ENCODE measurements at regions not wholly inside any gene's neighbourhood (a gene's known extent, or its start where the extent isn't known, plus 50 kb on each side); places are given as distances from the start of the nearest gene placed in this dataset.

GRCh38 chr10:42942279-42942950, 134.5 kb upstream of the RET start:
- no peaks in the 10 kb centered on the region for H3K27me3 ChIP-seq (ENCODE audit: control insufficient read depth, insufficient read depth, low read length)

GRCh38 chr10:42943025-42943818, 133.6 kb upstream of the RET start:
- H3K9ac ChIP-seq (ENCODE audit: low read depth, low read length) = no peak overlapping the region
- H3K4me1 ChIP-seq (ENCODE audit: control insufficient read depth, insufficient read depth, low read length) = no peaks in the 10 kb centered on the region
- H3K27me3 ChIP-seq (ENCODE audit: control insufficient read depth, insufficient read depth, low read length) = no peaks in the 10 kb centered on the region
- no peak overlapping the region for H3K4me3 ChIP-seq (ENCODE audit: low read depth, low read length)
- H3K9me3 ChIP-seq (ENCODE audit: control insufficient read depth, insufficient read depth, low read length) = no peaks in the 10 kb centered on the region
- no peaks in the 10 kb centered on the region for H3K36me3 ChIP-seq (ENCODE audit: control insufficient read depth, insufficient read depth, low read length)

More at GRCh38 chr10:42942279-42942950, 134.5 kb upstream of the RET start:
- Histone ChIP-seq H3K9ac (ENCODE audit: low read depth, low read length) (no peak overlapping the region), H3K36me3 (ENCODE audit: control insufficient read depth, insufficient read depth, low read length) (no peaks in the 10 kb centered on the region), H3K9me3 (ENCODE audit: control insufficient read depth, insufficient read depth, low read length) (no peaks in the 10 kb centered on the region), H3K4me1 (ENCODE audit: control insufficient read depth, insufficient read depth, low read length) (no peaks in the 10 kb centered on the region), H3K4me3 (ENCODE audit: low read depth, low read length) (no peak overlapping the region)

DNA sequence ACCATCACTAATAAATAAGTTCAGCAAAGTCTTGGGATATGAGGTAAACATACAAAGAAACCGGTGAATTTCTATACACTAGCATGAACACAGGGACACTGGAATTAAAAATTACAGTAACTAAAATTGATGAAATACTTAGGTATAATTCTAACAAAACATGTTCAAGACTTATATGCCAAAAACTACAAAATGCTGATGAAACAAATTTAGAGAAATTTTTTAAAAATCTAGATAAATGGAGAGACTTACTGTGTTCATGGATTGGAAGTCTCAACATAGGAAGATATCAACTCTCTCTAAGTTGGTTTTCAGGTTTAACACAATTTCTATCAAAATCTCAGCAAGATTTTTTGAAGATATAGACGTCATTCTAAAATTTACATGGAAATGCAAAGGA, 128.8 kb upstream of the RET start:
- Histone ChIP-seq H3K4me1 (ENCODE audit: control insufficient read depth, insufficient read depth, low read length) (peaks cover 3% of the 10 kb centered on the region), H3K9me3 (ENCODE audit: control insufficient read depth, insufficient read depth, low read length) (no peaks in the 10 kb centered on the region), H3K4me3 (ENCODE audit: low read depth, low read length) (no peak overlapping the region), H3K9ac (ENCODE audit: low read depth, low read length) (no peak overlapping the region), H3K36me3 (ENCODE audit: control insufficient read depth, insufficient read depth, low read length) (no peaks in the 10 kb centered on the region), H3K27me3 (ENCODE audit: control insufficient read depth, insufficient read depth, low read length) (peaks cover 11% of the 10 kb centered on the region)

- H3K9me3 ChIP-seq (ENCODE audit: control insufficient read depth, insufficient read depth, low read length) = no peaks in the 10 kb centered on the region
- H3K36me3 ChIP-seq (ENCODE audit: control insufficient read depth, insufficient read depth, low read length) = no peaks in the 10 kb centered on the region
- H3K4me3 ChIP-seq (ENCODE audit: low read depth, low read length) = no peak overlapping the region
- H3K9ac ChIP-seq (ENCODE audit: low read depth, low read length) = no peak overlapping the region
- H3K27me3 ChIP-seq (ENCODE audit: control insufficient read depth, insufficient read depth, low read length) = peaks cover 19% of the 10 kb centered on the region
- peaks cover 3% of the 10 kb centered on the region for H3K4me1 ChIP-seq (ENCODE audit: control insufficient read depth, insufficient read depth, low read length)
Observed at GRCh38 chr10:42949287-42949686, 127.6 kb upstream of the RET start.

DNA sequence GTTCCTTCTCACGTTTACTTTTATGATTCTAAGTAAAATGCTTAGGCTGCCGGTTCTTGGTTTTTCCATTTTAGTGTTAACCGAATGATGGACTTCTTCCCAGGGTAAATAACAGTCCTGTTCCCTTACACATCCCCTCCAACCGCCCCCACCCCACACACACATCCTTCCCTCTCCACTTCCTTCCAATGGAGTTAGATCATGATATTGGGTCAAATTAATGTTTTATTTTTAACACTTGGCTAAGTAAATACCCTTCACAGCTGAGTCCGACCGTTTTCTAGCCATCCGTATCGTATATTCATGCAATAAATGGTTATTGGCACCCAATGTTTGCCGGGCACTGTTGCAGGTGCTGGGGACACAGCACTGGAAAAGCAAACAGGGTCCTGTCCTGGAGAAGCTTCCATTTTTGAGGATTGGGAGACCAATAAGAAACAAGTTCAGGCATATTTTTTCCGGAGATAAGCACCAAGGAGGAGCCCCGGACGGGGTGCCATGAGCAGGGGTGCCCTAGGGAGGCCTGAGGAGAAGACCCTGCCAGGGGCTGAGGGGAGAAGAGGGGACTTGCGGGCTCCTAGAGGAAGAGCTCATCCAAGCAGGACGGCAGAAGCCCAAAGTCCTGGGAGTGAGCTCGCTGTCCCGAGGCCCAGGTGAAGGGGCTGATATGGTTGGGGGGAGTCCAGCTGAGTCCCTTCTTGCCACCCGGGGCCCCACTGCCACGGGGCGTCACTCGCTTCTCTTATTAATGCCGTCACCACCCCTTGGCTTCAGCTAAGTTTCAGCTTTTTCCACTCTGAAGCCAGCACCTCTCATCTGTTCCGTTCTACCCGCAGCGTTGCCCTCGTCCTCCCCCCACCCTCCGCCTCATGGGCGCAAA, 126.0 kb upstream of the RET start:
- Histone ChIP-seq H3K4me1 (ENCODE audit: control insufficient read depth, insufficient read depth, low read length) (peaks cover 3% of the 10 kb centered on the region), H3K27me3 (ENCODE audit: control insufficient read depth, insufficient read depth, low read length) (peaks cover 19% of the 10 kb centered on the region), H3K4me3 (ENCODE audit: low read depth, low read length) (peak overlapping the region; percentile 62), H3K9me3 (ENCODE audit: control insufficient read depth, insufficient read depth, low read length) (no peaks in the 10 kb centered on the region), H3K9ac (ENCODE audit: low read depth, low read length) (no peak overlapping the region), H3K36me3 (ENCODE audit: control insufficient read depth, insufficient read depth, low read length) (no peaks in the 10 kb centered on the region)

GRCh38 chr10:42951486-42952251, 125.2 kb upstream of the RET start:
- Histone ChIP-seq H3K4me3 (ENCODE audit: low read depth, low read length) (peak overlapping the region; percentile 62), H3K9me3 (ENCODE audit: control insufficient read depth, insufficient read depth, low read length) (no peaks in the 10 kb centered on the region), H3K4me1 (ENCODE audit: control insufficient read depth, insufficient read depth, low read length) (peaks cover 3% of the 10 kb centered on the region), H3K9ac (ENCODE audit: low read depth, low read length) (no peak overlapping the region), H3K27me3 (ENCODE audit: control insufficient read depth, insufficient read depth, low read length) (peaks cover 19% of the 10 kb centered on the region), H3K36me3 (ENCODE audit: control insufficient read depth, insufficient read depth, low read length) (no peaks in the 10 kb centered on the region)

GRCh38 chr10:42952349-42952748, 124.5 kb upstream of the RET start:
- peak overlapping the region; percentile 62 for H3K4me3 ChIP-seq (ENCODE audit: low read depth, low read length)
- H3K36me3 ChIP-seq (ENCODE audit: control insufficient read depth, insufficient read depth, low read length) = no peaks in the 10 kb centered on the region
- H3K9ac ChIP-seq (ENCODE audit: low read depth, low read length) = no peak overlapping the region
- H3K27me3 ChIP-seq (ENCODE audit: control insufficient read depth, insufficient read depth, low read length) = peaks cover 19% of the 10 kb centered on the region
- no peaks in the 10 kb centered on the region for H3K9me3 ChIP-seq (ENCODE audit: control insufficient read depth, insufficient read depth, low read length)
- peaks cover 3% of the 10 kb centered on the region for H3K4me1 ChIP-seq (ENCODE audit: control insufficient read depth, insufficient read depth, low read length)

DNA sequence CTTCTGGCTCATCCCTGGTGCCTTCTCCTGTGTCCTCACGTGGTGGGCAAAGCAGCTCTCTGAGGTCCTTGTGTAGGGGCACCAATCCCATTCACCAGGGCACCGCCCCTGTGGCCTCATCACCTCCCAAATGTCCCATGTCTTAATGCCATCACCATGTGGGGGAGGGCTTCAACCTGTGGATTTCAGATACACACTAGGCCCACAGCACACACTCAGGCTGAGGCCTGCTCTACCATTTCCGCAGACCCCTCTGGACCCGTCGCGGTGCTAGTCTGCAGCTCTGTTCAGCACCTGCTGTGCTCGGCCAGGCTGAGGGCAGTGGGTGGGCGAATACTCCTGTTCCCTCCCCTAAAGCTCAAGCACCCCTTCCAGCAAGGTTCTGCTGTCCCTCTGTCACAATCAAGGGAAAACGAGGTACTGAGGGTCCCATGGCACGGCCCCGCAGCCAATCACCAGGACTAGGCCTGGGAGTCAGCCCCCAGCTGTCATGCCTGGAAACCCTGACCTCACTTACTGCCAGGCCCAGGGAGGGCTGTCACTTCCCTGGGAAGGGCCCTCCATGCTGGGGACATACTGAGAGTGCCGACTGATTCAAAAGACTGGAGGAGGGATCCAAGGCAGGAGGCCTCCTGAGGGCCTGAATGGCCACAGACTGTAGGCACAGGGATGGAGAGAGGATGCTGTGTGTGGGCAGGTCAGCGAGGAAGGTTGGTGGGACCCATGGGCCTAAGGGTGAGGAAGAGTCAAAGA, 123.8 kb upstream of the RET start:
- H3K27me3 ChIP-seq (ENCODE audit: control insufficient read depth, insufficient read depth, low read length) = peaks cover 19% of the 10 kb centered on the region
- H3K9me3 ChIP-seq (ENCODE audit: control insufficient read depth, insufficient read depth, low read length) = no peaks in the 10 kb centered on the region
- no peaks in the 10 kb centered on the region for H3K36me3 ChIP-seq (ENCODE audit: control insufficient read depth, insufficient read depth, low read length)
- no peak overlapping the region for H3K9ac ChIP-seq (ENCODE audit: low read depth, low read length)
- H3K4me1 ChIP-seq (ENCODE audit: control insufficient read depth, insufficient read depth, low read length) = peaks cover 3% of the 10 kb centered on the region
- H3K4me3 ChIP-seq (ENCODE audit: low read depth, low read length) = no peak overlapping the region

GRCh38 chr10:42953684-42954674, 122.9 kb upstream of the RET start:
- Histone ChIP-seq H3K36me3 (ENCODE audit: control insufficient read depth, insufficient read depth, low read length) (no peaks in the 10 kb centered on the region), H3K9ac (ENCODE audit: low read depth, low read length) (no peak overlapping the region), H3K27me3 (ENCODE audit: control insufficient read depth, insufficient read depth, low read length) (peaks cover 19% of the 10 kb centered on the region), H3K4me1 (ENCODE audit: control insufficient read depth, insufficient read depth, low read length) (peaks cover 3% of the 10 kb centered on the region), H3K4me3 (ENCODE audit: low read depth, low read length) (no peak overlapping the region), H3K9me3 (ENCODE audit: control insufficient read depth, insufficient read depth, low read length) (no peaks in the 10 kb centered on the region)
